ENCODE measurements at regions not wholly inside any gene's neighbourhood (a gene's known extent, or its start where the extent isn't known, plus 50 kb on each side); places are given as distances from the start of the nearest gene placed in this dataset.
"Not testable (repeated sequence)": the region's sequence is repeated elsewhere in the genome, so short reads cannot be mapped to it uniquely, and the experiment has no call there.

DNA sequence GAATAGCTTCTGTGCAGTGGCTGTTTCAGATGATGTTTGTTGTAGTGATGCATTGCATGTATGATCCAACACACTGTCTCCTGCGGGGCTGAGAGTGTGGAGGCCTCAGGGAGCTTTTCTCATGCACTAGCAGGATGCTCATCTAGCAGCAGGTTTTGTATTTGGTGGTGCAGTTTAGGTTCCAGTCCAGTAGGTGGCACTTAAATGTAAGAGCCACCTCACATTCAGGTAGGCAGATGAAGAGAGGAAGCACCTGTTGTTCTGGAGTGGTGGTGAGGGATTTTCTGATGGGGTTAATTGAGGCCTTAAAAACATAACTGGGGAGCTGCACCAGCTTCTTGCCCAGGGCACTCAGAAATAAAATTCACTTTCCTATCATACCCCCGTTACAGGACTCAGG is 300.9 kb downstream of the SPIN4 start:
- Histone ChIP-seq H3K4me3 (ENCODE audit: low read depth, low read length) (no peak overlapping the region), H3K36me3 (replicated peaks) (no peaks in the 10 kb centered on the region), H3K27ac (no peak overlapping the region), H3K27me3 (replicated peaks) (no peaks in the 10 kb centered on the region)
- in situ Hi-C loops (cut with HindIII; ENCODE audit: low pct_ligation_motif_present, low sequenced_read_pairs) = no loop called here
- TF ChIP-seq, protein P1, sequence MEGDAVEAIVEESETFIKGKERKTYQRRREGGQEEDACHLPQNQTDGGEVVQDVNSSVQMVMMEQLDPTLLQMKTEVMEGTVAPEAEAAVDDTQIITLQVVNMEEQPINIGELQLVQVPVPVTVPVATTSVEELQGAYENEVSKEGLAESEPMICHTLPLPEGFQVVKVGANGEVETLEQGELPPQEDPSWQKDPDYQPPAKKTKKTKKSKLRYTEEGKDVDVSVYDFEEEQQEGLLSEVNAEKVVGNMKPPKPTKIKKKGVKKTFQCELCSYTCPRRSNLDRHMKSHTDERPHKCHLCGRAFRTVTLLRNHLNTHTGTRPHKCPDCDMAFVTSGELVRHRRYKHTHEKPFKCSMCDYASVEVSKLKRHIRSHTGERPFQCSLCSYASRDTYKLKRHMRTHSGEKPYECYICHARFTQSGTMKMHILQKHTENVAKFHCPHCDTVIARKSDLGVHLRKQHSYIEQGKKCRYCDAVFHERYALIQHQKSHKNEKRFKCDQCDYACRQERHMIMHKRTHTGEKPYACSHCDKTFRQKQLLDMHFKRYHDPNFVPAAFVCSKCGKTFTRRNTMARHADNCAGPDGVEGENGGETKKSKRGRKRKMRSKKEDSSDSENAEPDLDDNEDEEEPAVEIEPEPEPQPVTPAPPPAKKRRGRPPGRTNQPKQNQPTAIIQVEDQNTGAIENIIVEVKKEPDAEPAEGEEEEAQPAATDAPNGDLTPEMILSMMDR (IDR thresholded peaks at IDR 0.05; ENCODE audit: low read depth, low read length, missing control alignments) = no peak
- DNase-seq = no peak

DNA sequence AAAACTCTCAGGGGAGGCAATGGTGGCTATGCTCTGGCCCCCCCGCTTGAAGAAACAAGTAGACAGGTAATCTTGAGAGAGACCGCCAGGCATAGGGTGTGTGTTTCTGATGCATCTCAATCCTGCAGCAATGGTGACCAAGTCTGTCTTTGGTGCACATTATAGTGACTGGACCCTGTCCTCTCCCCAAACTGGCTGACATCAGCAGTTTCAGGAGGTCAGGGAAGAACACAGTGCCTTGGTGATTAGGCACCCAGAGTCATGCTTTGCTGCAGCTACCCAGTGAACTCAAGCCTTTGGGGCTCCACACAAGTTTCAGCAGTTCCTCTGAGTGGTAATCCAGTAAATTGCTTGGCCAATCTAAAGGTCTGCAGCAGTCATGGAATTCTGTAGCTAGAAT is 318.3 kb downstream of the SPIN4 start:
- H3K27ac ChIP-seq = no peak overlapping the region
- in situ Hi-C loops (cut with HindIII; ENCODE audit: low pct_ligation_motif_present, low sequenced_read_pairs) = no loop called here
- DNase-seq = no peak
- TF ChIP-seq, protein P1 (IDR thresholded peaks at IDR 0.05; ENCODE audit: low read depth, low read length, missing control alignments) = no peak
- H3K36me3 ChIP-seq (replicated peaks) = no peaks in the 10 kb centered on the region
- no peaks in the 10 kb centered on the region for H3K27me3 ChIP-seq (replicated peaks)
- no peak overlapping the region for H3K4me3 ChIP-seq (ENCODE audit: low read depth, low read length)

DNA sequence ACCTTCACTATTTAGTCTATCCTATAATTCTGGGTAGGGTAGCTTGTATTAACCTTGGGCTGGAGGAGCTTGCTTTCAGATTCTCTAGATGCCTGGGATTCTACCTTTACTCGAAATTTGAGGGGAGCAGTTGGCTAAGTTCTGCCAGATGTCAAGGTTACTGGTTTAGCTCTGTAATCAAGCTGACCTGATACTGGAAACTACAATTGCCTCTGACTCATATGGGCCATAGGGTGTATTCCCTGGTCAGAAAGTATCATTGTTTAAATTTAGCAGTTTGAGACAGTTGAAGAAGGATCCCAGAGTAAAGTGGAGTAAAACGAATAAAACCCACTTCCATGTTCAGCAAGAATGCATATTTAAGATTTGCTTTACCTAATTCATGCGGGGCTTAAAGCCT is 337.6 kb downstream of the SPIN4 start:
- DNase-seq = no peak
- TF ChIP-seq, protein P1 (IDR thresholded peaks at IDR 0.05; ENCODE audit: low read depth, low read length, missing control alignments) = no peak
- Histone ChIP-seq H3K36me3 (replicated peaks) (no peaks in the 10 kb centered on the region), H3K27me3 (replicated peaks) (no peaks in the 10 kb centered on the region), H3K4me3 (ENCODE audit: low read depth, low read length) (no peak overlapping the region), H3K27ac (no peak overlapping the region)
- in situ Hi-C loops (cut with HindIII; ENCODE audit: low pct_ligation_motif_present, low sequenced_read_pairs) = no loop called here

DNA sequence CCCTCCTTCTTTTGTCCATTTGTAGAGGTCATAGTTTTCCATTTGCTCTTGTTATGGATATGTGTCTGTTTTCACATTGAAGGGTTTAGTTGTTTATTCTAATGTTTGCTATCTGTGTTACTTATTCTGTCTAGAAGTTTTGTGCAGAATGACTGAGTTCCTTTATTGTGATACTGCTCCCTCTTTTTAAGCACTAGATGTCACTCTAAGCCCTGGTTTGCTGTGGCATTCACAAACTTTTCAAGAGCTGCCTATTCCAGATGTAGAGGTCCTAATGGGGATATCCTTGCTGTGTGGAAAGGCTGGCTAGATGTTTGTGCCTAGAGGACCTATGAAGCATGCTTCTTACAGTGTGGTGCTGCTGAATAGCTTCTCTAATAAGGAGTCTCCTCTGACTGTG is 338.6 kb downstream of the SPIN4 start:
- no peak for DNase-seq
- Histone ChIP-seq H3K36me3 (replicated peaks) (no peaks in the 10 kb centered on the region), H3K4me3 (ENCODE audit: low read depth, low read length) (no peak overlapping the region), H3K27me3 (replicated peaks) (no peaks in the 10 kb centered on the region), H3K27ac (no peak overlapping the region)
- in situ Hi-C loops (cut with HindIII; ENCODE audit: low pct_ligation_motif_present, low sequenced_read_pairs) = no loop called here
- TF ChIP-seq, protein P1 (IDR thresholded peaks at IDR 0.05; ENCODE audit: low read depth, low read length, missing control alignments) = no peak

DNA sequence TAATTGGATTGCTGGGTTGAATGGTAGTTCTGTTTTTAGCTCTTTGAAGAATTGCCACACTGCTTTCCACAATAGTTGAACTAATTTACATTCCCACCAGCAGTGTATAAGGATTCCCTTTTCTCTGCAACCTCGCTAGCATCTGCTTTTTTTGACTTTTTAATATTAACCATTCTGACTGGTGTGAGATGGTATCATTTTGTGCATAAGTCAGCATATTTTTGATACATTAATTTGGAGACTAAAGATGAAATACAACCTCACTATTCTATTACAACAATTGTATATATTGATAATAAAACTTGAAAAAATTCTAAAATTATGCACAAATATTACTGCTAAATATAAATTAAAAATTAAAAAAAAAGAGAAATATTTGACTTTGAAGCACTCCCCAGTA is 350.9 kb downstream of the SPIN4 start:
- DNase-seq; in situ Hi-C loops (cut with HindIII; ENCODE audit: low pct_ligation_motif_present, low sequenced_read_pairs); H3K36me3 ChIP-seq (replicated peaks); H3K4me3 ChIP-seq (ENCODE audit: low read depth, low read length); H3K27me3 ChIP-seq (replicated peaks); H3K27ac ChIP-seq: not testable (repeated sequence)
